Hepatic stellate cell (primary cell): ENCODE measurements at regions not wholly inside any gene's neighbourhood (a gene's known extent, or its start where the extent isn't known, plus 50 kb on each side); places are given as distances from the start of the nearest gene placed in this dataset.

Source experiments
- DNase-seq: peaks from one replicate; pipeline ENCODE4 v3.0.0; 2011; ENCODE audit warnings: low spot score

DNA sequence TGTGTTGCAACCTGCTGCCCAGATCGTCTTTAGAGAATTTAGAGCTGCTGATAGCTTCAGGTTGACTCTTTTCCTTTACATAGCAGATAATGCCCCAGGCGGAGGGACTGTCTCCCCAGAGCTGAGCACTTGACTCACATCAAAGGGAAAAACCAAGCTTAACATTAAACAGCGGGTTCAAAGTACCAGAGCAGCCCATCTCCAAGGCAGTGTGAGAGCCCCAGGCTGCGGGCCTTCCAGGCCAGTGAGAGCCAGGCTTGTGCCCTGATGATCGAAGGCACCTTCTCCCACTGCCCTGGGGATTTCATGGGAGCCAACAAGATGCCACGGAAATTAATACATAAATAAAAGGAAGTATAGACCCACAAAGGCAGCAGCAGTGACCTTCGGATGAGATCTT, 275.6 kb downstream of the XXYLT1 start:
- DNase-seq = no peak

DNA sequence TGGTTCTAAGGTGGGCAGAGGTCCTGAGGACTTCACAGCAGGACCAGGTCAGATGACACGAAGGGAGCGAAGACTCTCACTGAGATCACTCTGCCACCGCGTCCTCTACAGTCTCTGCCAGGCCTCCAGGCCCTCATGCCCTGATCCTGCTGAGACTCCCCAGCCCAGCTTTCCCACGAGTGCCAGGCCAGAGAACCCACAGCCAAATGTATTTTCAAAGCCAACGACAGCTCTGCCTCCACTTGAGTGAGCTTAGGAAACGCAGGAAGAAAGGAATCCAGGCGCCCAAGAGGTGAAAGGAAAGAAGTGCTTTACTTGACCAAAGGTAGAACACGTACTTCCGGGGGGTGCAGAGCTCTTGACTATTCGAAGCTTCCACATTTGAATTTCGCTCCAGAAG, 275.0 kb downstream of the XXYLT1 start:
- no peak for DNase-seq

DNA sequence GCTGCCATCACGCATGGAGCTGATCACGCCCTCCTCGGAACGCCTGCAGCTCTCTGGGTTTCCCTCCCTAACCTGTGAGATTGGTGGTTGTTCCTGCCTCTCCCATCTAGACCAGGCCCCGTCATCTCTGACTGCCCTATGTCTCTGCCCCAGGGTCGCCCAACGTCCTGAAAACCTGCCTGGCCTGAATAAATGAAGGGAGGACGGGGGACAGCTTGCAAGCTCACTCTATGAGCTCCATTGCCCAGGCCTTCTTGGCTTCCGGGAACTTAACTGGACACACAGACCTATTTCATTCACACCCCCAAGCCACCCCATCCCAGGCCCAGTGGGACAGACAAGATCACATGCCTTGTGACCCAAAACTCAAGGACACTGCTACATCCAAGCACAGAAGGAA, 274.2 kb downstream of the XXYLT1 start:
- no peak for DNase-seq

DNA sequence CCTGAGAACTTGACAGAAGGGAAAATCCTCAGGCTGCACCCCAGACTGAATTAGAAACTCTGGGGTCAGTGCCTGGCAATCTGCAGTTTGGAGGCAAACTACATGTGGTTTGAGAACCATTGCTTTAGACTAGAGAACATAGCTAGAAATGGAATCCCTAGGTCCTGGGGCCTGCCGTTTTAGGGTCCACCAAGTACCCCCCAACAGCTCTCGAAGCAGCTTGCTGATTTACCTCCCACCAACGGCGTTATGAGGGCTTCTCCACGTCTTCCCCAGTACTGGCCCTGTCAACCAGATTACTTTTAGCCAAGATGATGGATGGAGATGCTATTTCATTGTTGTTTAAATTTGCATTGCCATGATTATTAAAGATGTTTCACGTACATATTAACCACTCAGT, 272.5 kb downstream of the XXYLT1 start:
- no peak for DNase-seq

DNA sequence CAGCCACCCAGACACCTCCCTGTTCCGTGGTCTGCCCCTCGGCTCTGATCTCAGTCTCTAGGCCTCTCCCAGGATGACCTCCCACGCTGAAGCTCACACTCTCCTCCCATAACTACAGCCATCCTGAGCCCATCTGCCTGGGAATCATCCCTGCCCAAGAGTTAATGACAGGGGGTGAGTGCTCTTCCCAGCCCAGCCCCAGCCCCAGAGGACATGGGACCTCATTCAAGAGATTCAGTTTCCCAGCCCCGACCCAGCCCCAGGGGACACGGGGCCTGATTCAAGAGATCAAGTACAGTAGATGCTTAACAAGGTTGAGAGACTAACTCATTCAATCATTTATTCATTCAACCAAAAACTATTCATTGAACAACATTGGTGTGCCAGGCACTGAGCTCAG, 272.0 kb downstream of the XXYLT1 start:
- DNase-seq = no peak

DNA sequence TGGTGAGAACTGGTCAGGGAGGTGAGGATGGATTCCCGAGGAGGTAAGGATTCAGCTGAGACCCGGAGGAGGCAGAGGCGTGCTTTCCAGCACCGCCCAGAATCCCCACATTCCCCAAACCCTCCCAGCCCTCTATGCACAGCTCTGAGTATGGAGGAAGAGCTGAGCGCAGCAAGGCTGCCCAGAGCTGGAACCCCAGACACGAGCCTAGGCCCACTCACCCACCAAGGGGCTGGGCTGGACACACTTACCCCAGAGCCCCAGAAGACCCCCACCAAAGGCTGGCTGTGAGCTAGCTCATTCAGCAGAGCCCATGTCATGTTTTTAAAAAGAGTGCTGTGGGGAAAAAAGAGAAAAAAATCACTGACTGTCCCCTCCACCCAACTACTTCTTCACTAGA, 271.5 kb downstream of the XXYLT1 start:
- no peak for DNase-seq

DNA sequence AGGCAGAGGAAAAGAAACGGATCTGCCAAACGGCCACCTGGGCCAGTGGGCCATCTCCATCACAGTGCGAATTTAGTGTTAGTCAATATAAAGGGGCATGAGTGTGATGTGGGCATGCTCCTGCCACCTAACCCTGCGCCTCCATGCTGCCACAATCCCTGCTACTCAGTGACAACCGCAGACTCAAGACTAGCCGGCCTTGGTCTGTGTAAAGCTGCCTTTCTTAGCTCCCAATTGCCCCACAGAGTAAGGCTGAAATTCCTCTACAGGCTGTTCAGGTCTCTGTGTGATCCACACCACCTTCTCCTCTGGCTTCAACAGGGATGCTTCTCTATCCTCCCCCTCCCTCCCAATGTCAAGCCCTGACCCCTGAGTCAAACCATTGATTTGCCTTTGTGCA, 269.7 kb downstream of the XXYLT1 start:
- DNase-seq = no peak

DNA sequence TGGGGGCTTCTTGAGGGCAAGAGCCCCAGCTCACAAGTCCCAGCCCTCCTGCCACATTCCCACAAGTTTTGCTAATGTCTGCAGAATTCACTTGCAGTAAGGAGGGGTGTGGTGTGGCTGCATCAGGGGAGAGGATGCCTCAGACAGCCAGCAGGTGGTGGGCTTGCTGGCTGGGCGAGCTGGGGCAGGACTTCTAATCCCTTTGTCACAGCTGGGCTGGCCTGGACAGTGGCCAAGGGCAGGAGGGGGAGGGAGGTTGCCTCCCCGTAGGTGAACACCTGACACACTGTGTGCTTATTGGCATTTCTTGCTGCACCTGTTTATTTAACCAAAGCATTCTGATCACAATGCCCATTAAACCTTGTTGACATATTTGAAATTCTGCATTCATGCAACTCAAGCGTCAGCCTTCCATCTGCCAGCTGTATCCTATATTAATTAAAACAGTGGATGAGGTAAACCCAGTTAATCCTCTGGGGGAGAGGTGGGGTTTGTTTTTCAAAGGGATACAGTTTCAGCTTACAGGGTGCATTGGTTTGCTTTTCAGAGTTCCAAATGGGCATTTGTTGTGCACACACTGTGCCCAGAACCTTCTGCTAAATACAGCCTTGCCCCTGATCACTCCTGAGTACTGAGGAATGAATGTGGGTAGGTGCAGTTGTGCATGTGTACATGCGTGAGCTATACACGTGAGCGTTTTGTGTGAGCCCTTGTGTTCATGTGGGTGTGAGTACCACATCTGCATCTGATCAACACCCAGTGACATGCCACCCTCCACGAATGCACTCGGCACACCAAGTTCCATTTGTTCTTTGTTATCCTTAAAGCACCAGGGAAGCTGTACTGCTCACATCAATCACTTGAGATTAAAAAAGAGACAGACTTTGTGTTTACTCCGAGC, 268.7 kb downstream of the XXYLT1 start:
- peak; percentile 45 for DNase-seq

DNA sequence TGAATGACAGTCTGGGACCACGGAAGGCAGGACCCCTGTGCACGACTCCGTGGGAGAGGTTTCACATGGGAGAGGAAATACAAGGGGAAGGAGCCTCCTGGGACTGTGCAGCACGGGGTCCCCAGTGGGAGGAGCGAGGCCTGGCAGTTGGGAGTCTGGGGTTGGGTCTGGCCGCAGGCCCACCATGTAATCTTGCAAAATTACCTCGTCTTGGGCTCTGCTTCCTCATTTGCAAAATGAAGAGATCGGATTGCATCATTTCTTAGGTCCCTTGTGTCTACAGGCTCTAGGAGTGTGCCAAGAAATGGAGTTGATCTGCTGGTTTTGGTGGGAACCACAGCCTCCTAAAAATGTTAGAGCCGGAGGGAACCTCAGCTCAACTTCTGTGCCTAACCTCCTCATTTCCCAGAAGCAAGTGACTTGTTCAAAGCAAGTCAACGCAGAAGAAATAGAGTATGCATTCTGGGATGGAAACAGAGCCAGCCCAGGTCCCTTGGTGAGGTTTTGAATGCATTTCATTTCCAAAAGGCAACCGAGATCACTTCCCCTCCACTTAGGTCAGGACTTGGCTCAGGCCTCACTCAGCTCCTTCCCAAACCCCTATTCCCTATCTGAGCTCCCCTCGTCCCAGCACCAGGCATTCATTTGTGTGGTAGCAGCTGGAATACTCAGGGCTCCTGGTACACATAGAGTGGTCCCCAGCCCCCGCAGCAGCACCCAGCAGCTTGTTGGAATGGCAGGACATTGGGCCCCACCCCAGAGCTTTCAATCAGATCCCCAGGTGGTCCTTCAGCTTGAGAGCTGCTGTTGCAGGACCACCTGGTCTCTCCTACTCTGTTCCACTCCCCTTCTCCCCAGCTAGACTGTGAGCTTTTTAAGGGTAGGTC, 267.7 kb downstream of the XXYLT1 start:
- no peak for DNase-seq

DNA sequence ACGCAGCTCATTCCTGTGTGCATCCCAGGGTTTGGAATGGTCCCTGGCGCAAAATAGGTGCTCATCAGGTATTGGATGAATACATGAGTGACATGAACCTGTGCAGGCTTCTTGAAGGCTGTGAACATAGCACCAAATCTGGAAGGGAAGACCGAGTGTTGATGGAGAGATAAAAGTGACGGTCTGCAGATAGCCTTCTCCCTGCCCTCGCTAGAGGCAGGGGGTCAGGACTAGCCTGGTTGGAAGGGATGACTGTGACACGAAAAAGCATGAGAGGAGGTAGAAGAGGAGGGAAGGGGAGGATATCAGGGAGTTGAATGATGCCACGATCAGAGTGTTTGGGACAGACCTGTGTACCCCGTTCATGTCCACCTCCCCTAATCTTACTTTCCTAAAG, 267.1 kb downstream of the XXYLT1 start:
- no peak for DNase-seq

DNA sequence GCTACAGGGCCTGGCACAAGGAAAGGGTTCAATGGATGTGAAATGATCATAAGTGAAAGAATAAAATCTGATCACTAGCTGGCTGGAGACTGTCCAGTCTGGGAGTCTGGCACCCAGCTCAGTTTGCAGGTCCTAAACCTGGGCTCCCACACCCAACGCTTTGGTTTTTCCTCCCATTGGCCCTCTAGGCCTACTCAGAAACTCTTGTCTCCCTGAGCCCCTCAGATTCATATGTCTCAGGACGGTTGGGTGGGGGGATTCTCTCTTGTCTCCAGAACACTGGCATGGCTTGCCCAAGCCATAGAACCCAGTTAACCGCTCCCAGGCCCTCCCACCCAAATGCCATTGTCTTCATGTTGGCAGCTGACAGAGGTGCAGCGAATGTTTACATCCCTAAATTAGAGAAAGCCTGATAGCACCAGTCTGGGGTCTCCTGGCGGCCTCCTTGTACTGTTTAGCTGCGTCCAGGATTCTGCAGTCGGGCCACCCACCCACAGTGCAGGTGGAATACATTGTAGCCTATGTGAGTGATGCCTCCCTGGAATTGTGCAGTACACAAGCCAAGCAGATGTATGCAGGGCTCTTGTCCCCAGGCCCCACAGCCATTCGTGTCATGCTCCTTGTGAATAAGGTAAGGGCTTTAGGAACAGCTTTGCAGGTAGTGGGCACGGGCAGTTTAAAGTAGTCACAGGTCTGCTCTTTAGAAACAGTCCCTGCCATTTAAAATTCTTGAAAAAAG, 266.3 kb downstream of the XXYLT1 start:
- no peak for DNase-seq

DNA sequence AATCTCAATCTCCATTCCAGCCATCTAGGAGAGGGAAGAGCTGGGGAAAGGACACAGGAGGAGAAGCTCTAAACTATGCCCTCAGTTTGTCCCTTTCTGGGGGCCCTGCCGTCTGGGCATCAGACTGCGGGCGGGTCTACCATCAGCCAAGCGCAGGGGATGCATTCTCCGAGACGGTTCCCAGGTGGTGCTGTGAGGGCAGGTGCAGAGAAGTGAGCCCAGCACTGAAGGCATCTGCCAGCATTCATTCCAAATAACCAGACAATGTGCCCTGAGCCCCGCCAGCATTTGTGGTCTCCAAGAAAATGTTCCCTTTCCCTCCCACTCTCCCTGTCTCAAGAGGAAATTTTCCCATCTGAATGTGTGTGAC, 265.7 kb downstream of the XXYLT1 start:
- DNase-seq = no peak

DNA sequence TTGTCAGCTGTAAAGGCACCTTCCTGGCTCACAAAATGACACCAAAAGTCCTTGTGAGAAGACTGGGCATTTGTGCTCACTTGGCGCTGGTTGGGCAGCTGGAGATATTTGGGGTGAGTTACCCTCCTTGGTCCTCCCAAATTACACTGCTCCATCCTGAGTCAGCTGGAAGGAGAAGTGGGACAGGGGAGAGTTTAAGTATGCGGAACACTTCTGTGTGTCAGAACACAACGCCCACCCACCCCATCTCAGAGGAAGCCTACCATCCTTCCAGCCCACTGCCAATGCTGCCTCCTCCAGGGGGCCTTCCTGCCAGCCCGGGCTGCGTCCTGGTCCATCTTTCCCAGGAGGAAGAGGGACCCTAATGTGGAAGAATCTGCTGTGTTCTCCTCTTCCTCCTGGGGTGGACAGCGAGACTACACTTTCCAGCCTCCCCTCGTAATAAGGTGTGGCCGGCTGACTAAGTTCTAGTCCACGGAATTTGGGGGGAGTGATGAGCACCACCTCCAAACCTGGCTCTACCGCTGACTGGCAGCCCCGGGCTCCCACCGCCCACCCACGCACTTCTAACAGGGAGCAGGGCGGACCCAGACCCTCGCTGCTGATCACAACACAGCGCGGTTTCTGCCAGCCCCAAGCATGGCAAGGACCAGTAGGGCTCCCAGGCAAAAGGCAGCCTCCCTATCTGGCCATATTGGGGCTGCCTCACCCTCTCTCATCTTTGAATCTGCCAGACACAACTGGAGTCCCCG, 265.0 kb downstream of the XXYLT1 start:
- no peak for DNase-seq

DNA sequence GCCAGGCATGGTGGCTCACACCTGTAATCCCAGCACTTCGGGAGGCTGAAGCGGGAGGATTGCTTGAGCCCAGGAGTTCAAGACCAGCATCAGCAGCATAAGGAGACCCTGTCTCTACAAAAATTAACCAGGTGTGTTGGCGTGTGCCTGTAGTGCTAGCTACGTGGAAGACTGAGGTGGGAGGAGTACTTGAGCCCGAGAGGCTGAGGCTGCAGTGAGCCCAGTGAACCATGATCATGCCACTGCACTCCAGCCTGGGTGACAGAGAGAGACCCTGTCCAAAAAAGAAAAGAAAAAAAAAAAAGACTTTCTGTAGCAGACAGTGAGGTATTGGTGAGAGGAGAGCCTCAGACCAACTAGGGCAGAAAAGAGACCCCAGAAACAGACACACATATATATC, 263.8 kb downstream of the XXYLT1 start:
- no peak for DNase-seq

DNA sequence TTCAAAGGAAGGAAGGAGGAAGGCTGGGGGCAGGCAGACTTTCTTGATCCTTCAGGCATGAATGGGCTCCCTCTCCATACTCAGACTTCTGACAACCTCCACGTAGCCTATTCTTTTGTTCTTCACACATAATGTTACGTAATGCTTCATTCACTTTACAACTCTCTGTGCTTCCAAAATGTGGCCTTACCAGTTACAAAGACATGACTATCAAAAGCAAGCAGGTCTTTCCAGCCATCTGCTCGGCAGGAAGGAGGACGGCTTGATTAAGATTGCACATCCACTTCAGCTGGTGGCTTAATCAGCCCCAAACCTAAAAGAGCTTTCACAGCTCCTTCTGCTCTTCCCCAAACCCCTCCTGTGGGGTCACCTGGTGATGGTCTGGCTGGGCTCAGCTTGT, 263.2 kb downstream of the XXYLT1 start:
- DNase-seq = no peak

DNA sequence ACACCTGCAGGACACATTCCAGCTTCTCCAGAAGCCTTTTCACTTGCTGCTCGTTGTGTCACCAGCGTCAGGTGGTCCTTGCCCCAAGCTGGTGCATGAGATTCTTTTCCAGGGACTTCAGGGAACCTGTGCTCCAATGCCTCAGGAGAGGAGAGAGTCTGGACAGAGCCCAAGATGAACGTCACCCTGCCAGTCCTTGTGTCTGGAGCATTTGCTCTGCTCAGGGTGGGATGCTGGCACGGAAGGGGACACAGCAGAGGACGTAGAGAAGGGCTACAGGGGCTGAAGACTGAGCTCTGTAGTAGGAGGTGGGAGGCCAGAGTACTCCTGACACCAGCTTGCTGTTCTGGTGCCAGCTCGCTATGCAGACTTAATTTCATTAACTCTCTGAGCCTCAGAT, 262.1 kb downstream of the XXYLT1 start:
- DNase-seq = no peak

DNA sequence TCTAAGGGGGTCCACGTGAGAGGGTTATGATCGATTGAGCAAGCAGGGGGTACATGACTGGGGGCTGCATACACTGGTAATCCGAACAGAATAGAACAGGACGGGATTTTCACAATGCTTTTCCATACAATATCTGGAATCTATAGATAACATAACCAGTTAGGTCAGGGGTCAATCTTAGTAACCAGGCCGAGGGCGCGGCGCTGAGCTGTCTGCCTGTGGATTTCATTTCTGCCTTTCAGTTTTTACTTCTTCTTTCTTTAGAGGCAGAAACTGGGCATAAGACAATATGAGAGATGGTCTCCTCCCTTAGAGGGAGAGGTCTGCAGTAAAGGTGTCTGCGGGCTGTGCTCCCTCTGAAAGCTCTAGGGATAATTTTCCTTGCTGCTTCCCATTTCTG, 261.3 kb downstream of the XXYLT1 start:
- no peak for DNase-seq

DNA sequence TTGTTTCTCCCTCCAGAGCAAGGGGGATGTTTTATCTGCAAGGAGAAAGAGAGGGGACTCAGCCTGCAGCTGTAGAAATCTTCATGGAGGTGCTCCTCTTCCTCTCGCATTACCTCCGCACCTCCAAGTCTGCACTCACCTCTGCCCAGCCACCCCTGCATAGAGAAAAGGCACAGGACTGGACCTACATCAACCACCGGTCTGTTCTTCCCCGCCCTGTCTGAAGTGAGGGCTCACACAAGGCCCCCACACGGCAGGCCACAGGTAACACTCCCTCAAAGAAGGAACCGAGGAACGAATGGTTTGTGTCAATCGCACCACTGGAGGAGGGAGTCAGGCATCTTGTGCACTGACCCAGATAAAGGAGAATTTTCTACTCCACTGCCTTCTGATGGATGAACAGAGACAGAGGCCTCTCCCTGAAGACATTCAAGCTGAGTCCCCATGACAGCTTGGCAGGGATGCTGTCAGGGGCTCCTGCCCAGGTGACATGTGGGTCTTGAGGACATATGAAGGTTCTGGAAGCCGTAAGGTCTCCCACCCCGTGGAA, 260.3 kb downstream of the XXYLT1 start:
- no peak for DNase-seq

DNA sequence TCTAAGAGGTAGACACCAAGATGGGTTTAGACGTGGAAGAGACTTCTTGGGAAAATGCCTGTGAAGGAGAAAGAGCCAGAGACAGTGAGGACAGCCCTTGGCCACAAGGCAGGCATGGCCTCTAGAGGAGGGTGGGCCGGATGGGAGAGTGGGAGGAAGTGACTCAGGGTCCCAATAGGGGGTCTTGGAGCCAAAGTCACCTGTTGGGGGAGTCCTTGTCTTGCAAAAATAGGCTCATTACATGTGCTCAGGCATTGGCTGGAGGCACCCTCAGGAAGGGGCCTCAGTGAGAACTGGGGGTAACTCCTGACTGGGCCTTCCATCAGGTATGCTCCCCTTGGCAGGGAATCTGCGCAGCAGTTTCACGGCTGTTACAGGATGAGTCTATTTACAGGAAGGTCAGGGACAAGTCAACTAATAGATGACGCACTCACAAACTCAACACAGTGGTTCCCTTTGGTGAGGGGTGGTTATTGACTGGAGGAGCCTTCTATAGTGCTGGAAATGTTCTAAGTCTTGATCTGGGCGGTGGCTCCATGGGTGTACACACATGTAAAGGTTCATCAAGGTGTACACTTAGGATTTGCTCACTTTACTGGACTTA, 259.6 kb downstream of the XXYLT1 start:
- DNase-seq = no peak

DNA sequence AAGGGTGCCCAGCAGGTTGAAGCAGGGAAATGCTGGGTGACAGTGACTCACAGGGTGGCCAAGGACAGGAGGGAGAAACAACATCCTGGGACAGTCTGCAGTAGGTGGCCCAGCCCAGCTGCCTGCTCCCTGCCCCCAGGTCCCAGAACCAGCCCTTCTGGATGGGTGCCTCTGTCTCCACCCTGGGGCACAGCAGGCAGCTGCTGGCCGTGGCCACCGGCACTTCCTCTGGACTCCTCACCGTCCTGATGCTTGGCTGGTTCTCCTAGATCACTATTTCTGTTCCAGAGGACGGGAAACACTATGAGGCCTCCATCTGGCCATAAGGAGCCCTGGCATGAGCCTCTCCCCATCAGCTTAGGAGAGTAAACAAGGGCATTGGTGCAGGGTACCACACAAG, 258.9 kb downstream of the XXYLT1 start:
- DNase-seq = no peak

DNA sequence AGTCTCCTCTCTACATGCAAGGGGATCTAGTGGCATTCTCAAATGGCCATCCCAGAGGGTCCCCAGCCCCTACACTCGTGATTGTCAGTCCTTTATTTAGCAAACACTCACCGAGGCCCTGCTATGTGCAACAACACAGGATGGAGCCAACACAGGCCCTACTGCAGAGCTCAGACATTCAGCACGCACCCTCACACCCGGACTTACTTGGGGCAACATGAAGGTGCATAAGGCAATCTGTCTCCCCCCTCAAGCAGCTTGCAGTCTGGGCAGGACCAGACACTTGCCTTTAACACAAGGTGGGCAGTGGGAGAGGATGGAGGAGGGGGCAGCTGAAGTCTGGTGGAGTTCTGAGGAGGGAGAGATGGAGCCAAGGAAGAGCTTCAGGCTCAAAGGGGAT, 258.4 kb downstream of the XXYLT1 start:
- DNase-seq = no peak
